ENCODE measurements at regions not wholly inside any gene's neighbourhood (a gene's known extent, or its start where the extent isn't known, plus 50 kb on each side); places are given as distances from the start of the nearest gene placed in this dataset.
A peak's percentile ranks its signal among the peaks of the same experiment; 100 is the strongest.

GRCh38 chr5:176178789-176179188, 59.4 kb upstream of the SIMC1 start:
- no peak for DNase-seq (ENCODE audit: low read depth)

GRCh38 chr5:176180339-176180738, 57.9 kb upstream of the SIMC1 start:
- peak; percentile 26 for DNase-seq (ENCODE audit: low read depth)

- no peak for DNase-seq (ENCODE audit: low read depth)
Observed at GRCh38 chr5:176180781-176181180, 57.4 kb upstream of the SIMC1 start.

- no peak for DNase-seq (ENCODE audit: low read depth)
Observed at GRCh38 chr5:176181271-176181855, 56.9 kb upstream of the SIMC1 start.

GRCh38 chr5:176183321-176184074, 54.7 kb upstream of the SIMC1 start:
- no peak for DNase-seq (ENCODE audit: low read depth)

- DNase-seq (ENCODE audit: low read depth) = no peak
Observed at GRCh38 chr5:176184608-176185132, 53.6 kb upstream of the SIMC1 start.

GRCh38 chr5:176185133-176185733, 53.0 kb upstream of the SIMC1 start:
- no peak for DNase-seq (ENCODE audit: low read depth)

GRCh38 chr5:176186107-176186506, 52.1 kb upstream of the SIMC1 start:
- DNase-seq (ENCODE audit: low read depth) = no peak

GRCh38 chr5:176187276-176188062, 50.8 kb upstream of the SIMC1 start:
- no peak for DNase-seq (ENCODE audit: low read depth)

- no peak for DNase-seq (ENCODE audit: low read depth)
Observed at GRCh38 chr5:176188085-176188484, 50.1 kb upstream of the SIMC1 start.
